Thoracic aorta (tissue), 2 donors: ENCODE measurements at regions not wholly inside any gene's neighbourhood (a gene's known extent, or its start where the extent isn't known, plus 50 kb on each side); places are given as distances from the start of the nearest gene placed in this dataset.
"Not testable (repeated sequence)": the region's sequence is repeated elsewhere in the genome, so short reads cannot be mapped to it uniquely, and the experiment has no call there.

Experiments
- ATAC-seq: fragments of 150-250 bp; one replicate; pipeline ENCODE4 v1.8.0; 2017; ENCODE audit warnings: low read depth; ENCODE audit not compliant: insufficient number of reproducible peaks, low FRiP score
- DNase-seq: peaks from one replicate; pipeline ENCODE4 v3.0.0-alpha.2; 2020; ENCODE audit warnings: low spot score
- H3K27ac ChIP-seq, 2 donors: fragments of 200-600 bp; sonication (generic); 1 replicate in 1 of 2; 2 replicates in 1 of 2; pipeline ENCODE4 v1.5.1; 2016; ENCODE audit warnings: mild to moderate bottlenecking in 2 of 2, moderate library complexity in 2 of 2
- H3K27me3 ChIP-seq: fragments of 200-600 bp; sonication (generic); replicated peaks from 2 replicates; pipeline ENCODE4 v1.6.0; 2016; ENCODE audit warnings: mild to moderate bottlenecking; ENCODE audit not compliant: insufficient read depth
- H3K36me3 ChIP-seq: fragments of 200-600 bp; sonication (generic); one replicate; pipeline ENCODE4 v1.5.1; 2016
- H3K4me1 ChIP-seq, 2 donors: fragments of 200-600 bp; sonication (generic); 1 replicate in 1 of 2; 2 replicates in 1 of 2; pipeline versions ENCODE4 v1.5.1 to v1.6.0; 2016; ENCODE audit warnings: low read depth in 2 of 2, mild to moderate bottlenecking in 1 of 2; ENCODE audit not compliant: control insufficient read depth in 1 of 2
- H3K4me3 ChIP-seq: fragments of 200-600 bp; sonication (generic); 2 replicates; pipeline ENCODE4 v1.5.1; 2016; ENCODE audit warnings: mild to moderate bottlenecking
- H3K9me3 ChIP-seq: fragments of 200-600 bp; sonication (generic); 2 replicates; pipeline ENCODE4 v1.5.1; 2016
- CTCF ChIP-seq: fragments of 200-600 bp; sonication (generic); IDR thresholded peaks from one replicate; pipeline ENCODE4 v1.5.1; 2019; ENCODE audit warnings: antibody characterized with exemption

DNA sequence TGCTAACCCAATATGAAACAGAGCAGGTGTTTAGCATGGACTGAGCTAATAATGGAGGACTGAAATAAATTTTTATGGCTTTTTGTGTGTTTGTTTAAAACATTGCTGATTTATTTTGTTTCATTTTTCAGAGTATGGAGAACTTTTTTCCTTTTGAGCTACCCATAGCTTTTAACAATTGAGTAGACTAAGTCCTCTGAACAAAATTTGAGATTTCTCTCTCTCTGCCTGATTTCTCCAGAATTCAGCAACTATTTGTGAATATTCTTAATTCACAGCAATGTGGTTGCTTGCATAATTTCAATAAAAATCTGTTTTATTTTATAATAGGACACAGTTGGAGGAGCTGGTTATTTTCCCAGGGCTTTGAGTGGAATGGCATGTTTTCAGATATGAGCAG, 103.7 kb downstream of the TPBG start:
- Histone ChIP-seq H3K4me3 (no peak overlapping the region), H3K4me1 (no peaks in the 10 kb centered on the region), H3K9me3 (no peaks in the 10 kb centered on the region), H3K27me3 (no peaks in the 10 kb centered on the region), H3K36me3 (no peaks in the 10 kb centered on the region), H3K27ac (no peak overlapping the region)
- DNase-seq: no peak
- no peak for TF ChIP-seq CTCF
- ATAC-seq: no peak

DNA sequence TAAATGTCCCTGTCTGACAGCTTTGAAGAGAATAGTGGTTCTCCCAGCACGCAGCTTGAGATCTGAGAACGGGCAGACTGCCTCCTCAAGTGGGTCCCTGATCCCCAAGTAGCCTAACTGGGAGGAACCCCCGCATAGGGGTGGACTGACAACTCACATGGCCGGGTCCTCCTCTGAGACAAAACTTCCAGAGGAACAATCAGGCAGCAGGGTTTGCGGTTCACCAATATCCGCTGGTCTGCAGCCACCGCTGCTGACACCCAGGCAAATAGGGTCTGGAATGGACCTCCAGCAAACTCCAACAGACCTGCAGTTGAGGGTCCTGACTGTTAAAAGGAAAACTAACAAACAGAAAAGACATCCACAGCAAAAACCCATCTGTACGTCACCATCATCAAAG, 106.5 kb downstream of the TPBG start:
- H3K27me3 ChIP-seq, ATAC-seq, H3K4me3 ChIP-seq, H3K36me3 ChIP-seq, H3K27ac ChIP-seq, H3K4me1 ChIP-seq, DNase-seq, H3K9me3 ChIP-seq: not testable (repeated sequence)

DNA sequence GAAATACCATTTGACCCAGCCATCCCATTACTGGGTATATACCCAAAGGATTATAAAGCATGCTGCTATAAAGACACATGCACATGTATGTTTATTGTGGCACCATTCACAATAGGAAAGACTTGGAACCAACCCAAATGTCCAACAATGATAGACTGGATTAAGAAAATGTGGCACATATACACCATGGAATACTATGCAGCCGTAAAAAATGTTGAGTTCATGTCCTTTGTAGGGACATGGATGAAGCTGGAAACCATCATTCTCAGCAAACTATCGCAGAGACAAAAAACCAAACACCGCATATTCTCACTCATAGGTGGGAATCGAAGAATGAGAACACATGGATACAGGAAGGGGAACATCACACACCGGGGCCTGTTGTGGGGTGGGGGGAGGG, 111.5 kb downstream of the TPBG start:
- not testable (repeated sequence) for H3K27ac ChIP-seq, ATAC-seq, H3K4me1 ChIP-seq, H3K36me3 ChIP-seq, H3K27me3 ChIP-seq, H3K9me3 ChIP-seq, H3K4me3 ChIP-seq, DNase-seq

GRCh38 chr6:82484001-82484400, 120.4 kb downstream of the TPBG start:
- H3K4me1 ChIP-seq: no peaks in the 10 kb centered on the region
- H3K27me3 ChIP-seq: no peaks in the 10 kb centered on the region
- no peak overlapping the region for H3K27ac ChIP-seq
- TF ChIP-seq CTCF: no peak
- no peak for ATAC-seq
- DNase-seq: no peak
- H3K4me3 ChIP-seq: no peak overlapping the region
- H3K9me3 ChIP-seq: peaks cover 14% of the 10 kb centered on the region
- no peaks in the 10 kb centered on the region for H3K36me3 ChIP-seq

DNA sequence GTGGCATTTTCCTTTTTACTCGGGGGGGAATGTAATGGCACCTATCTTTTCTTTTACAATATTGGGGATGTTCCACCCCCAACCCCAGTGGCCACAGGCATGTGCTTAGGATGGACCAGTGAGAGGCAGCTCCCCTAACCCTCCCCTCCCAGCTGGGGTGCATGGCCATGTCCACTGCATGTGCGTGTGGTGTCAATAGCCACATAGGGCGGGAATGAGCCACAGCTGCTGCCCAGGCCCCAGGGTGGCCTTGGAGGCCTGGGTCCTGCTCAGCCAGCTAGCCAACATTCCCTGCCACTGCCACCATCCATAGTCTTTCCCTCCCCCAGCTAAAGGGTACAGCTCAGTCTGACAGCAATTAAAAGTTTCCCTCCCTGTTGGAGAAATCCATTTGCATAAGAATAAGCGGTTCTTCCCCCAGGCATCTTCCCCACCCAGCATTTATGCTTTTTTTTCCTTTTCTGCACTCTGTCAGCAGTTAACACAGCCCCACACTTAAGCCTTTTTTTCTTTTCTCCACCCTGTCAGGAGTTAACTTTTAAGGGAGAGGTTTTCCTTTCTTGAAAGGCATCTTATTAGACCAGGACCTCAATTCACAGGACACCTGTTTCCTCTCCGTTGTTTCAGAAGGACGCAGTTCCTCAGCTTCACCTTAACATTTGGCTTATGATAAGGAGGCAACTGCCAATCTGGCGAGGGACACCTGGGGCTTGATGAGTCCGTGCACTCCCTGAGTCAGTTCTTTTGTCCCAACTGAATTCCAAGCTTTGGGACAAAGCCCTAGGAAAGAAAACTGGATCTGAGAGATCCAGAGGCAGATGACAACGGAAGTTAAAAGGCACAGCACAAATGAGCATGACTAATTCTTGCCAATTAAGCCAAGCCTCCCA, 121.4 kb downstream of the TPBG start:
- H3K27me3 ChIP-seq: no peaks in the 10 kb centered on the region
- no peak for ATAC-seq
- no peak for TF ChIP-seq CTCF
- no peak overlapping the region for H3K4me3 ChIP-seq
- H3K4me1 ChIP-seq: no peaks in the 10 kb centered on the region
- no peak for DNase-seq
- H3K36me3 ChIP-seq: no peaks in the 10 kb centered on the region
- peaks cover 14% of the 10 kb centered on the region for H3K9me3 ChIP-seq
- no peak overlapping the region for H3K27ac ChIP-seq

- no peaks in the 10 kb centered on the region for H3K4me1 ChIP-seq
- TF ChIP-seq CTCF: no peak
- no peak for DNase-seq
- H3K9me3 ChIP-seq: peaks cover 14% of the 10 kb centered on the region
- H3K36me3 ChIP-seq: no peaks in the 10 kb centered on the region
- ATAC-seq: no peak
- no peaks in the 10 kb centered on the region for H3K27me3 ChIP-seq
- H3K27ac ChIP-seq: no peak overlapping the region
- no peak overlapping the region for H3K4me3 ChIP-seq
Observed at GRCh38 chr6:82487895-82488294, 124.3 kb downstream of the TPBG start.
